GM21825 (cell line): ENCODE measurements at regions not wholly inside any gene's neighbourhood (a gene's known extent, or its start where the extent isn't known, plus 50 kb on each side); places are given as distances from the start of the nearest gene placed in this dataset.

Experiments
- ATAC-seq: cut with Tn5 transposase; IDR thresholded peaks from one replicate; pipeline ENCODE4 v1.9.1; 2021; ENCODE audit warnings: mild to moderate bottlenecking, moderate library complexity; ENCODE audit not compliant: unreplicated experiment

DNA sequence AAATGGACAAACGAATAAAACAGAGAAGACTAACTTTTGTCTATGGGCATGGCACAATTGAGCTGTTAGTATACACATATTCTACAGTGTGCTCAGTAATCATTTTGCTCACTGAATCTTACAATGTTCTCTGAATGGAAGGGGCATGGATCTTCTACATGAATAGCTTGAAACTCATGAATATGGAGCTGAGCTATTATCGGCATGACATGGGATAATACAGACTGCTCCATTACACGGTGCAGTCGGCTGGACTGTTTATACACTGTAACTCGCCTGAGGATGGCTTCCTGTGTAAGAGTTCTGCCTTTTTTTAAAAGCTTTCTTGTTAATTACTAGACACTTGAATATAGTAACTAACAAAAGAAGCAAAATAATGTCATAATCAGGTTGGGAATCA is 368.5 kb upstream of the MAD2L1 start:
- no peak for ATAC-seq

DNA sequence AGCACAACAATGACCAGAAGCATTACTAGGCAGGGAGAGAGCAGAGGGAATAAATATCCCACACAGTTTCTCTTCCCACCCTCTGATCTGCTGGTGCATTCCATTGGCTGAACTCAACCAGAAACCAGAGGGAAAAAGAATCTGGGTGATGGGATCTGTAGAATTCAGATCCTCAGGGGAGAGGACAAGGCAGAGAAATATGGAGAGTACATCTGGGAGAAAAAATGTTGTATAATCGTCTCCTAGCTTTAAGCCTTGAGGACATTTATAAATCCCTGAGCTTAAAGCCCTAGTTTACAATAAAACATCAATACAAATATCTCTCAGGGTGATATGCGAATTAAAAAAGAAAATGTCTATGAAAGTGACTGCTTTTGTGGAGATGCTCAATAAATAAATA is 368.1 kb upstream of the MAD2L1 start:
- no peak for ATAC-seq

DNA sequence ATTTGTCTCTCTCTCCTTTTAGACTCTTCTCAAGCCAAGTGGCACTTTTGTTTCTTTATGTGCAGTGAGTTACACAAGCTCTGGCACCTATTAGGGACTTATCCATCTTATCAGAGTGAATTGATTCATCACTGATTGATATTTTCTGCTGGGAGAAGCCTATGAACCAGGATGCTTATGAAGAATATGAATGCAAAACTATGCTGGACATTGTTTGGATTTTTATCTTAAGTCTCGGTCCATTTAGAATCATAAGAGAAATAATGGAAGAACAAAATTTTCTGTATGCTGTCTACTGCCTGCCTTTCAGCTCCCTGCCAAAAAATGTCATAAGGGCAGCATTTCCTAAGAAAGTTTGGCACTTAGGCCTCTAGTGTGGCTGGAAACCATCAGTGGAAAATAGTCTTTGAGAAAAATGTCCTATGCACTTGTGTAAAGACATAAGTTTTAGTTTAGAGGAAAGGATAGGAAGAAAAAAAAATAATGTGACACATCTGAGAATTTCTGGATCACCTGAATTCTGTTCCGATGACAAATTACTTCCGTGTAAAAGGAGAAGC is 365.7 kb upstream of the MAD2L1 start:
- ATAC-seq: no peak

DNA sequence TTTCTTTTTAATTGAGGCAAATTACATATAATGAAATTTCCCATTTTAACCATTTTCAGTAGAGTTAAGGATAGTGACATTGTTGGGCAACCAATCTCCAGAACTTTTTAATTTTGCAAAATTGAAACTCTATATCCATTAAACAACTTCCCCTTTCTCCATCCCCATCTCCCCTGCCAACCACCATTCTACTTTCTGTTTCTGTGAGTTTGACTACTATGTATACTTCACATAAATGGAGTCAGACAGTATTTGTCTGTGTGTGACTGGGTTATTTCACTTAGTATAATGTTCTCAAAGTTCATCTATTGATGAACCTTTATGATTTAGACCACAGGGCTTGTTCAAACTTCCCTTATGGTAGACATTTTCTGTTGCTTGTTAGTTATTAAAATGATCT is 364.5 kb upstream of the MAD2L1 start:
- ATAC-seq: no peak

DNA sequence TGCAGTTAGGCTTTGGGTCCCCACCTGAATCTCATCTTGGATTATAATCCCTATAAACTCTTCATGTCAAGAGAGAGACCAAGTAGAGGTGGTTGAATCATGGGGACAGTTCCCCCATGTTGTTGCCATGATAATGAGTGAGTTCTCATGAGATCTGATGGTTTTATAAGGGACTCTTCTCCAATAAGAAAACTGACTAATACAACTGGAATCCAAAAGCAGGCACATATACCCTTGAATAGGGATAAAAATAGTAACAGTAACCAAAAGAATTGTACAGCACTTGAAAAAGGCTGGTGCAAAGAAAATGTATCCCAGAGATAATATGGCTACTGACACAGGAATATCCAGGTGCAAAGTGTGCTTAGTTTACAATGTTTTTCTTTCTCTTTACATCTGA is 351.5 kb upstream of the MAD2L1 start:
- no peak for ATAC-seq

DNA sequence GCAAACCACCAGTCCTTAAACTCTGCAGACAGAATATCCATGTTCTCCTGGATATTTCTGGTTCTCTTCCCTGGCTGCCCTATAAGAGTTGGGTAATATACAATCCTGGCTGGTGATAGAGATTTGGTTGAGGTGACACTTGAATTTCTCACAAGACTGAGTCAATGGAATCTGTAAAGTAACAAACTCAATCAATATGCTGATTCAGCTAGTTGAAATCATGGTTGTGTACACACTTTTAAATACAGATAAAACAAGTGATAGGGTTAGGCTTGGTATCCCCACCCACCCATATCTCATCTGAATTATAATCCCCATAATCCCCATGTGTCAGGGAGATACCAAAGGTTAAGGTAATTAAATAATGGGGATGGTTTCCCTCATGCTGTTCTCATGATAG is 349.2 kb upstream of the MAD2L1 start:
- ATAC-seq: no peak

DNA sequence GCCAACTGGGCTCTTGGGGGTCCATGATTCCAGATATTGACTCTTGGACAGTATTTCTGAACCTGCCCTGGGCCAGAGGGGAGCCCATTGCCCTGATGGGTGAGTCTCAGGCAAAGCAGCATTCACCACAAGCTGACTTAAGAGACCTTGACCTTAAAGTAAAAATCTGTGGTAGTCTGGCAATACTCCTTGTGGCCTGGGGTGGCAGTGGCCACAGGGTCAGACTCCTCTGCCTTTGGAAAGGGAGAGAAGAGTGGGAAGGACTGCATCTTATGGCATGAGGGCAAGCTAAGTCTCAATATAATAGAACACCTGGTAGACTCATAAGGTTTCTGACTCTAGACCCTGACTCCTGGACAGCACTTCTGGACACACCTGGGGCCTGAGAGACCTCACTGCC is 340.3 kb upstream of the MAD2L1 start:
- ATAC-seq: no peak

DNA sequence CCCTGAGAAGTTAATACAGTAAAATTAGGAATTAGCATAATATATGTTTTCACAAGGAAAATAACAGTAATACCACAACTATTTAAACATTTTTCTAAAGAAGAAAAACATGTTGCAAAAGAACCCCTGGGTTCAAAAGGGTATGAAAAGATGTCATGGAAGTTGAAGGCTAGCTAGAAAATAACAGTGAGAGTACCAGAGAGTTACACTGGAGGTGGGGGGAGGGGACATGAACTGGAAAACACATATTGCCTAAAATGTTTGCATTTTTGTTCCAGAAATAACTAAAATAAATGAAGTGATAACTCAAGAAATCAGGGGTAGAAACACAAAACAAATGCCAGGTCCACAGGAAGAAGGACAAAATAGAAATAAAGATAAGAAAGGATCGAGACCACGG is 336.6 kb upstream of the MAD2L1 start:
- no peak for ATAC-seq

DNA sequence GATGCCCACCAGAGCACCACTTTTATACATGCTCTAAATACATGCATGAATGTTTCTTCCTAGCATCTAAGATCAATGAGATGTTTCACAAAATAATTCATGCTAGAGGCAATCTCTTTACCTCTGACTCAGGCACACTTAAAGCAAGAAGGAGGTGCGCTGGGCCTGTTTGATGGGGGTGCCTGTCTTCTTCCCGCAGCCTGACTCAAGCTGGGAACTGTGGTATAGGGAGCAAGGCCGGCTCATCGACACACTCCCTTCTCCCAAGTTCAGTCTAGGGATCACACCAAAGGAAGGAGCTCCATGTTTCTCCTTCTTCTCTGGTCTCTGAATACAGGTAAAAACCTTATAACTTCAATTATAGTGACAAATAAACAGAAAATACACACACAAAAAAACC is 333.8 kb upstream of the MAD2L1 start:
- ATAC-seq: no peak

DNA sequence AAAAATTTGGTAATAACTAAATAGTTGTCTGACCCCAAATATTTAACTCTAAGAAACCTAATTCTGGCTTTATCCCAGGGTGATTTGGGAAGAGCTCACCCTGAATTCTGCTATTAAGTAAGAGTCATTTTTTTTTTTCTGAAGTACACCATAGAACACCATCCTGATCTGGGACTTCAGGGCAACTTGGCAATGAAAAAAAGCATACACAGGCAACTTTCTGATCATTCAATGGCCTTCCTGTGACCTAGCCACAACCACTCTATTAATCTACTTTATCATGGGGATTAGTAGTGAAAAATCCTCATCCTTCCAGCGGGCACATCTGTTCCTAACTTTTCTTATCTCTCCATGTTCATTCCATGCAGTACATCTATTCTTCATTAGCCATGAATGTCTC is 333.2 kb upstream of the MAD2L1 start:
- no peak for ATAC-seq

DNA sequence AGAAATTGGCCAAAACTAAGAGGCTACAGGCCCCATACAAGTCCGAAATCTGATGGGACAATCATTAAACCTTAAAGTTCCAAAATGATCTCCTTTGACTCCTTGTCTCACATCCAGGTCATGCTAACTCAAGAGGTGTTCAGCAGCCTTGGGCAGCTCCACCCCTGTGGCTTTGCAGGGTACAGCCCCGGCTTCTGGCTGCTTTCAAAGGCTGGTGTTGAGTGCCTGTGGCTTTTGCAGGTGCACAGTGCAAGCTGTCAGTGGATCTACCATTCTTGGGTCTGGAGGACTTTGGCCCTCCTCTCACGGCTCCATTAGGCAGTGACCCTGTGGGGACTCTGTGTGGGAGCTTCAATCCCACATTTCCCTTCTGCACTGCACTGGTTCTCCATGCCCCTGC is 329.1 kb upstream of the MAD2L1 start:
- ATAC-seq: no peak

DNA sequence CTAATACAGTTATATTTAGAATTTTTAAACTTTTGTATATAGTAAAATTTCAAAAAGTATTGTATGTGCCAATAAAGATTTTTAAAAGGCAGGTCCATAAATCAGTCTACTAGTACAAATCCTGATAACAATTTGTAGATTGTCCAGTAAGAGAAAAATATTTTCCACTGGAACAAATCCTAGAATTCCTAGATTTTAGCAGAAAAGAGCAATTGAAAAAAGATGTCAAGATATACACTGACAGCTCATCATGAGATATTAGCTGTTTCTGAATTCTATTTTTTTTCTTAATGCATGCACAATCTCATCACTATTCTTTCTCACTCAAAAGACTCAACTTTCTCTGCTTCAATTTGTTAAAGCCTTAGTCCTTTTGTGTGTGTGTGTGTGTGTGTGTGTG is 289.2 kb upstream of the MAD2L1 start:
- no peak for ATAC-seq

DNA sequence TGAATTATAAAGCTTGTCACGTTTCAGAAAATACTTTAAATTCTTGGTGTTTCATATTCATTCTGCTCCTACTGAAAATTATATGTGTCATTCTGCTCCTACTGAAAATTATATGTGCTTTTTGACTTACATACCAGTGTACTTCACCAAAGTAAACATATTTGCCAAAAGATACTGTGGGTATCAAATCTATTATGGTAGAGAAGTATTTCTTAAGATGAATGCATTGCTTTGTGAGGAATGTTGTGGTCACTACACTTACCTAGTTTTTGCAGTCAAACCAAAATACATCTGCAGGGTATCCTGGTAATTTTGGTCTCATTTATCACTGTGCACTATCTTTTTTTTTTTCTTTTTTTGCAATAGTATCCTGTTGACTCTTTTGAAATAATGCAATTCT is 287.7 kb upstream of the MAD2L1 start:
- ATAC-seq: no peak

DNA sequence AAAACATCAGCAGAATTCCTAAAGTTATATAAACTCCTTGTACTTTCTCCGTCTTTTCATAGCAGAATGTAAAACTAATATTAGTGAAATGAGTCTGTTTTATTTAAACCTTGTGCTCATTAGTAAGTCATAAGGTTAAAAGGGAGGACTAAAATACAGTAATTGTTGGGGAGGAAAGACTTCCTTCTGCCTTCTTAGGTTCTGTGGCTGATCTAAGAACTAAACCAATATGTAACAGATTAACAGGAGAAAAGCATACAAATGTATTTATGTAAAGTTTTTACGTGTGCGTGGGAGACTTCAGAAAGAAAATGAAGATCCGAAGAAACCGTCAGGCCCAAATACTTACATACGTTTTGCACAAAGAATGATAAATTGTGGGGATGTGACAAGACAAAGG is 286.6 kb upstream of the MAD2L1 start:
- ATAC-seq: no peak

DNA sequence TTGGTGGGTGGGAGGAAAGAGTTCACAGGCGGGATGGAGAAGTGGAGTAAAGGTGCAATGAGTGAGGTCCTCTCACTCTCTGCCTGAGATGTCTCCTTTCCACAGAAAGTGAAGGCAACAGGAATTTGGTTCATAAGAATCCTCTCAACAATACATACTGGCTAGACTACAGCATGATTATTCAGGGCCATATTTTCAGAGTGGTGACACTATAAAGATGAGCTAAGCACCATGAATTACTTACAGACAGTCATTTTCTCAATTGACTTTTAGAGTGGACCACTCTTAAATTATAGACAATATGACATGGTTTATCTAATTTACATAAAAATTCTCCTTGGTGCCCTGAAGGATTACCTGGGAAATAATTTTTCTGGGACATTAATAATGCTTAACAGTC is 286.1 kb upstream of the MAD2L1 start:
- no peak for ATAC-seq

DNA sequence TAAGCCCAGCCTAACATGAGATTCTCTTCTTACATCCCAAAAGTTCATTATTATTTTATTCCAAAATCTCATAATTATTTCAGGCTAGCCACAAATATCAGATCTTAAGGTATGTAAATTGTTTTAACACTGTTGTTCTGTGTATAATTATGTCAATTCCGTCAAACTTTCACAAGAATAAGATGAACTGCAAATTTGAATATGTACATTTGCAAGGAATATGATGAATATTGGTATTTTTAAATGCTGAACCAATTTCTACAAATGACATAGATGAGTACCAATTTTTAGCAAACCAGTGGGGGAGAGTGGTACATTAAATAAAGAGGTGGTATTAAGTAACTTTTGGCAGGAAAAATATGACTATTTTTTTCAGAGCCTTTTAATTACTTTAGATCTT is 282.3 kb upstream of the MAD2L1 start:
- no peak for ATAC-seq

DNA sequence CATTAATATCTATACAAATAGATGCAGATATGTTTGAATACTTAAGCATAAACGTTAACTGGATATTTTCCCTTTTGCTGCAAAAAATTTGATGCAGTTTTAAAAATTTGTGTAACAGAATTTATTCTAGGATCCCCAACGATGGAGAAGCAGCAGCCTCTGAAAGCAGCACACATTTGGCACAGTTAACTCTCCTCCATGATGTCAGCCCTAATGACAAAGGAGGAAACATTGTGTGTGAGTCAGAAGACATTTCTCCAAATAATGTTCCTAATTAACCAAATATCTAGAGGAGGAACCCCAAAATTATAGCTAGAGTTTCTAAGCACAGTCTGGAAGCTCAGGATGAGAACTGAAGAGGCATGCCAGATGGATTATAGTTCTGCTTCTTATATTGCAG is 281.9 kb upstream of the MAD2L1 start:
- ATAC-seq: no peak

DNA sequence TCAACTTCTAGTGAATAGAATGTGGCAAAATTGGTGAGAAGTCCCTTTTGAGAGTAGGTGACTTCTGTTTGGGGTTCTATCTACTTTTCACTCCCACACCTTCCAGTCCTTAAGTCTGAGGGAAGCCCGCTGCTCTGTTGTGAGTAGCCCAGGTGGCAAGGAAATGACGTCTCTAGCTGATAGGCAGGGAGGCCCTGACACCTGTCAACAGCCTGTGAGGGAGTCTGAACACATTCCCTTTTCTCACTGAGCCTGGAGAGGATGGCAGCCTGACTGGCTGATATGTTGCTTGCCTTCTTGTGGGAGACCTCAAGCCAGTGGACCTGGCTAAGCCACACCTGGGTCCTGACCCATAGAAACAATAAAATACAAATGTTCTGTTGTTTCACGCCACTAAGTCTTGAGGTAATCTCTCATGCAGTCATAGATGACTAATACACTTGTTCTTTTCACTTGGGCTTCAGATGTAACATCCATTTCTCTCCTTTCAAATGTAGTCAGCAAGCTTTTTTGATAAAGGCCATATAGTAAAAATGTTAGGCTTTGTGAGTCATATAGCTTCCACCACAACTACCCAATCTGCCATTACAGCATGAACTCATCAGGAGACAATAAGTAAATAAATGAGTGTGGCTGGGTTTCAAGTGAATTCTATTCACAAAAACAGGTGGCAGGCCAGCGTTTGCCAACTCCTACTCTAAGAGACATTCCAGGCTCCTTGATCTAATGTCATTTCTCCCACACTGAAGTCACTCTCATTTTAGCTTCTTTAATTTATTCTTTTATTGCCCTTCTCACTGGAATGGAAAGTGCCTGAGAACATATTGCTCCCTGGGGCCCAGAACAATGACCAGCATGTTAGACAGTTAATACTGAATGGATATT is 265.1 kb upstream of the MAD2L1 start:
- ATAC-seq: no peak

DNA sequence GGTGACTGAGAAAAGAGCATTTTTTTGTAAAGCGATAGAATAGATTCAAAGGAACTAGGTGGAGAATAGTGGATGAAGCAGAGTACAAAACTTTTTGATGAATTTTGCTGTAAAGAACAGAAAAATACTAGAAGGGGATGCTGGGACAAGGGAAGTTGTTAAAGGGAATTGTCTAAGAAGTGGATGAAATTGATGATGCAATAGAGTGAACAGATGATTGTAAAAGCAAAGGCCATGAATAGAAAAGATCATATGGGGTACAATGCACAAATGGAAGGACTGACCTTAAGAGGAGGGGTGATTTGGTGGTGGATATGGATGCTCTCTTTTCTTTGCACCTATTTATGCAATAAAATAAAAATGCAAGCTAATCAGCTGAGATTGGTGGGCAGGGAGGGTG is 262.7 kb upstream of the MAD2L1 start:
- ATAC-seq: no peak

DNA sequence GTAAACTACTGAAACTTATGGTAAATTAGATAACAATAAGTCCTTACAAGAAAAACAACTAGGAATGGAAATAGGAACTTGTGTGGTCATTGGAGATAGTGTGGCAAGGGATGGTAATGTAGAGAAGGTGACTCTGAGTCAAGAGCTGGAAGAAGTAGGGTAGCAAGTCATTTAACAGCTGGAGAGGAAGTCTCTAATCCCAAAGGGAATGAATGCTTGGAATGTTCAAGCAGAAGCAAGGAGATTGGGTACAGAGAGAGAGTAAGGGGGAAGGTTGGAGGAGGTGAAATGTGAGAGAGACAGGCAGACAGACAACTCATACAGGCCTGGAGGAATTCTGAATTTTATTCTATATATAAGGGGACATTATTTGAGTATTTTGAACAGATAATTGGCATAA is 260.6 kb upstream of the MAD2L1 start:
- ATAC-seq: no peak

DNA sequence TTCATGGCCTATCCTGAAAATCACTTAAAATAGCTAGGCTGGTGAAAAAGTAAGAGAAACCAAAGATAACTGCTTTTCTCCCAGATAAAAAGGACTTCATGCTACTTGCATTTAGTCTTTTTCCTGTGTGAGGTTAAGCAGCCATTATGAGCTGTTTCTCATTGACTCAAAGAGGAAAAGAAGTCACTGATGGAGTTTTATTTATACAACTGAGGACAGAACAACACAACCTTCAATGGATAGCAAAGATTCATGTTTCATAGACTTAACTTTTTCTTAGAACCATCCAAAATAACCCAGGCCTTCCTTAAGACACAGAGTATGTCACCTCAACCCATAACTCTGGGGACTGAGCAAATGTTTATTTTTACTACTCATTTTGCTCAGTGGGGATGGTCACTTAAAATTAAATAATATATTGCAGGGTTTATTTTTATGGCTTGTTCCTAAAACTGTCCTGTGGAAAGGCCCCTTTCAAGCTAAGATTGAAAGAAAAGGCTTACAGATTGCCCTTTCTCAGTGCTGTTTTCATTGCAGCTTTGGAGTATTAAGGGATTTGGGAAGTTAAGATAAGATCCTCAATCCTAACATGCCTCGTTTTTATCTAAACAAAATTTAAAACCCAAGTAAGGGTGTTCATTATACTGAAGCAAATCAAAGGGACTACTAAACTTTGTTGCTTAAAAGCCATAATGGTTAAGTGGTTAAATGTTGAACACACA is 252.6 kb upstream of the MAD2L1 start:
- no peak for ATAC-seq

DNA sequence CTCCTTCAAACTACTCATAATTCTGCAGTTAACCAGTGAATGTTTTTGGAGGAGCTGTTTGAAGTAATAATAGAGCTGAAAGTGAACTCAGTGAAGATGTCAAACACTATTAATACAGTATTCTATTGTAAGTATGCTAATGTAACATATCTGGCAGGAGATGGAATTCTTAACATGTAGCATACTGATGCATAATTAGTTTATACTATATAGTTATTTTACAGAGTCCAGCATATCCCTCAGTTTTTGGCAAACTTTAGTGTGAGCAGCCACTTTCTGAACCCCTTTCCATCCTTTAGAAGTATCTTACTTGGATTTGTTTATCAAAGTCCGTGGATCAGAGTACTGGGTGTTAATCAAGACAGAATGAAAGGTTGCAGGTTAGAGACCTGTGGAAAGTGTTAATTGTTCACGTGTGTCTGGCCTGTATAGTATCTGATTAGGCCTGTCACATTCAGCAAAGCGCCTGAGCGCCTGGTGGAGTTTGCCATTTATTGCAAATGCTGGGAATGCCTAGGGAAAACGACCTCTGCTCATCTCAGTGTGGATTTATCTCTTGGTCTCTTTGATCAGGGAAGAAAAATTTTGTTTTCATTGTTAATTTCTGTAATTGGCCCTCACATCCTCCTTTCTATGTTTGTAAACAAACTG is 251.7 kb upstream of the MAD2L1 start:
- ATAC-seq: no peak
